H1 (cell line): ENCODE measurements at regions not wholly inside any gene's neighbourhood (a gene's known extent, or its start where the extent isn't known, plus 50 kb on each side); places are given as distances from the start of the nearest gene placed in this dataset.

Source experiments
- CTCF ChIA-PET: fragments of 300-600 bp; sonication (Branson Sonifier 250); formaldehyde crosslinking; loops from one replicate; lab custom pipeline; 2021; ENCODE audit not compliant: partially characterized antibody; lab: Charles Lee
- POLR2A ChIA-PET: fragments of 300-600 bp; sonication (Branson Sonifier 250); formaldehyde crosslinking; loops from one replicate; lab custom pipeline; 2021; ENCODE audit warnings: inconsistent platforms; ENCODE audit not compliant: partially characterized antibody; lab: Charles Lee
- DNase-seq, 2 experiments: peaks; one replicate each; pipeline versions ENCODE4 v3.0.0 to v3.0.0-alpha.2; 2010 to 2022; ENCODE audit warnings: low spot score in 2 of 2, low read depth in 1 of 2, mixed read lengths in 1 of 2
- FAIRE-seq: peaks from 2 replicates; lab custom pipeline; 2011; peaks lifted over from hg19 to GRCh38; lab: Jason Lieb, UNC
- H2AFZ ChIP-seq: 2 replicates; pipeline ENCODE4 v1.8.1; 2012; ENCODE audit warnings: low read length, inconsistent platforms
- H2AK5ac ChIP-seq: 2 replicates; pipeline ENCODE4 v1.6.1; 2013; ENCODE audit warnings: low read depth, low read length
- H2BK120ac ChIP-seq: replicated peaks from 2 replicates; pipeline ENCODE3; 2013; ENCODE audit warnings: low read depth, low read length, inconsistent platforms
- H2BK12ac ChIP-seq: 2 replicates; pipeline ENCODE4 v1.6.1; 2013; ENCODE audit warnings: low read depth, low read length
- H2BK15ac ChIP-seq: 2 replicates; pipeline ENCODE4 v1.6.1; 2013; ENCODE audit warnings: low read length
- H2BK20ac ChIP-seq: 2 replicates; pipeline ENCODE4 v1.6.1; 2013; ENCODE audit warnings: low read length
- H2BK5ac ChIP-seq: 2 replicates; pipeline ENCODE4 v1.6.1; 2013; ENCODE audit warnings: low read depth, low read length
- H3K14ac ChIP-seq: 2 replicates; pipeline ENCODE4 v1.6.1; 2013; ENCODE audit warnings: inconsistent platforms; ENCODE audit not compliant: insufficient read length
- H3K18ac ChIP-seq: 2 replicates; pipeline ENCODE4 v1.6.1; 2013; ENCODE audit warnings: low read length; ENCODE audit errors: extremely low read depth
- H3K23ac ChIP-seq: 2 replicates; pipeline ENCODE4 v1.6.1; 2013; ENCODE audit warnings: inconsistent platforms; ENCODE audit not compliant: insufficient read length
- H3K23me2 ChIP-seq: 2 replicates; pipeline ENCODE4 v1.6.1; 2013; ENCODE audit warnings: low read depth, low read length
- H3K27ac ChIP-seq: 2 replicates; pipeline ENCODE4 v1.6.1; 2011; ENCODE audit warnings: low read depth, low read length, inconsistent platforms
- H3K27me3 ChIP-seq, 4 experiments: replicated peaks in 1 of 4; 1 replicate in 1 of 4; 2 replicates in 3 of 4; pipeline versions ENCODE4 v1.6.1 to v1.8.1; 2011 to 2013; ENCODE audit warnings: low read length in 3 of 4, mild to moderate bottlenecking in 3 of 4, inconsistent platforms in 2 of 4, mixed read lengths in 2 of 4, moderate library complexity in 1 of 4; ENCODE audit not compliant: control insufficient read depth in 3 of 4, insufficient read depth in 3 of 4; ENCODE audit errors: extremely low read depth in 1 of 4
- H3K36me3 ChIP-seq, 4 experiments: 2 replicates each; pipeline versions ENCODE4 v1.6.1 to v1.8.1; 2011 to 2013; ENCODE audit warnings: mild to moderate bottlenecking in 4 of 4, low read length in 3 of 4, moderate library complexity in 2 of 4, control low read depth in 1 of 4, inconsistent platforms in 1 of 4; ENCODE audit not compliant: insufficient read depth in 4 of 4, control insufficient read depth in 2 of 4
- H3K4ac ChIP-seq: replicated peaks from 2 replicates; pipeline ENCODE3; 2013; ENCODE audit warnings: low read length, low read depth, mixed read lengths, inconsistent platforms; ENCODE audit not compliant: insufficient read length
- H3K4me1 ChIP-seq, 4 experiments: replicated peaks in 1 of 4; 1 replicate in 1 of 4; 2 replicates in 3 of 4; pipeline versions ENCODE4 v1.6.1 to v1.8.1; 2011 to 2013; ENCODE audit warnings: low read length in 3 of 4, inconsistent platforms in 2 of 4, mixed read lengths in 1 of 4; ENCODE audit not compliant: insufficient read depth in 4 of 4, control insufficient read depth in 3 of 4
- H3K4me2 ChIP-seq, 2 experiments: 2 replicates each; pipeline versions ENCODE4 v1.6.1 to v1.8.1; 2011 to 2013; ENCODE audit warnings: low read depth in 2 of 2, low read length in 2 of 2, control low read depth in 1 of 2, inconsistent platforms in 1 of 2, mild to moderate bottlenecking in 1 of 2; ENCODE audit not compliant: insufficient read depth in 1 of 2
- H3K4me3 ChIP-seq, 4 experiments: fragments of 200-600, 300-600 bp in 1 of 4; sonication (generic), shearing (Covaris generic), sonication (Bioruptor Twin) in 1 of 4; 2 replicates each; pipeline versions ENCODE4 v1.5.1 to v1.8.1; 2011 to 2016; ENCODE audit warnings: low read length in 4 of 4, low read depth in 3 of 4, control low read depth in 2 of 4, inconsistent platforms in 2 of 4, mild to moderate bottlenecking in 2 of 4, mixed read lengths in 1 of 4, moderate library complexity in 1 of 4; ENCODE audit not compliant: insufficient read depth in 2 of 4; ENCODE audit errors: extremely low read depth in 1 of 4
- H3K56ac ChIP-seq: replicated peaks from 2 replicates; pipeline ENCODE3; 2013; ENCODE audit warnings: low read depth, mild to moderate bottlenecking, mixed read lengths, low read length, inconsistent platforms; ENCODE audit not compliant: insufficient read length
- H3K79me1 ChIP-seq: 2 replicates; pipeline ENCODE4 v1.6.1; 2013; ENCODE audit warnings: low read depth, low read length, control low read depth
- H3K79me2 ChIP-seq, 2 experiments: 2 replicates each; pipeline versions ENCODE4 v1.6.1 to v1.8.1; 2012 to 2013; ENCODE audit warnings: low read length in 2 of 2, mild to moderate bottlenecking in 2 of 2, inconsistent platforms in 1 of 2; ENCODE audit not compliant: insufficient read depth in 2 of 2, control insufficient read depth in 1 of 2
- H3K9ac ChIP-seq, 4 experiments: replicated peaks in 1 of 4; 1 replicate in 1 of 4; 2 replicates in 3 of 4; pipeline versions ENCODE4 v1.6.1 to v1.8.1; 2011 to 2013; ENCODE audit warnings: low read depth in 3 of 4, low read length in 3 of 4, control low read depth in 2 of 4, mild to moderate bottlenecking in 2 of 4, moderate library complexity in 2 of 4, inconsistent platforms in 1 of 4; ENCODE audit errors: extremely low read depth in 1 of 4
- H3K9me3 ChIP-seq, 2 experiments: 2 replicates each; pipeline versions ENCODE4 v1.6.1 to v1.8.1; 2012 to 2013; ENCODE audit warnings: mild to moderate bottlenecking in 2 of 2, moderate library complexity in 2 of 2, control low read depth in 1 of 2, inconsistent platforms in 1 of 2, low read depth in 1 of 2, low read length in 1 of 2, mixed read lengths in 1 of 2; ENCODE audit not compliant: insufficient read depth in 2 of 2
- H4K20me1 ChIP-seq, 2 experiments: replicated peaks in 1 of 2; 2 replicates each; pipeline versions ENCODE3 to v1.8.1; 2011 to 2013; ENCODE audit warnings: inconsistent platforms in 2 of 2, low read length in 2 of 2, mild to moderate bottlenecking in 1 of 2; ENCODE audit not compliant: insufficient read depth in 2 of 2, control insufficient read depth in 1 of 2
- H4K5ac ChIP-seq: 2 replicates; pipeline ENCODE4 v1.6.1; 2013; ENCODE audit warnings: low read length, low read depth, mixed read lengths, inconsistent platforms; ENCODE audit not compliant: insufficient read length
- H4K8ac ChIP-seq: 2 replicates; pipeline ENCODE4 v1.8.0; 2013; ENCODE audit warnings: mild to moderate bottlenecking, moderate library complexity, low read length, inconsistent platforms; ENCODE audit not compliant: insufficient read depth; ENCODE audit errors: extremely low read depth
- H4K91ac ChIP-seq: replicated peaks from 2 replicates; pipeline ENCODE3; 2013; ENCODE audit warnings: low read length, mixed read lengths, inconsistent platforms; ENCODE audit not compliant: insufficient read length
- WGBS, 2 experiments: shearing (Covaris generic) in 1 of 2; methylation state at CpG; one replicate each; pipeline versions ENCODE4 v1.1.6 to v1.1.7; 2013 to 2015; ENCODE audit warnings: low lambda C conversion rate in 2 of 2, mixed read lengths in 2 of 2, inconsistent platforms in 1 of 2, low coverage in 1 of 2, missing lambda C conversion rate in 1 of 2; ENCODE audit not compliant: insufficient replicate concordance in 2 of 2, insufficient coverage in 1 of 2, insufficient read length in 1 of 2; ENCODE audit errors: extremely low coverage in 1 of 2, missing lambda C conversion rate in 1 of 2; 5-methylcytosine and 5-hydroxymethylcytosine counted together

- ChIA-PET CTCF (interaction anchor here (1.2 to 1.3 kb wide), 2 partner anchors 15 to 17 kb away, joined by 3 to 5 read pairs; no protein-coding TSS in a partner anchor), POLR2A (no interaction called here)
- H3K27ac ChIP-seq = no peak overlapping the region
- H3K56ac ChIP-seq = no peak overlapping the region
- no peaks in the 10 kb centered on the region for H3K79me2 ChIP-seq
- no peak overlapping the region for H3K4ac ChIP-seq
- no peak overlapping the region for H3K18ac ChIP-seq
- DNase-seq (no peak), FAIRE-seq (no peak)
- no peaks in the 10 kb centered on the region for H4K20me1 ChIP-seq
- no peak overlapping the region for H3K14ac ChIP-seq
- no peak overlapping the region for H3K9ac ChIP-seq
- no peaks in the 10 kb centered on the region for H3K23me2 ChIP-seq
- H2AFZ ChIP-seq = no peak overlapping the region
- WGBS, 2 experiments = 85% methylated on average over 7 of the region's 7 CpGs; no CpG with 5 or more reads in 1 of the 2 experiments
- no peak overlapping the region for H2AK5ac ChIP-seq
- no peak overlapping the region for H2BK5ac ChIP-seq
- H3K4me2 ChIP-seq = no peak overlapping the region
- H4K91ac ChIP-seq = no peak overlapping the region
- no peaks in the 10 kb centered on the region for H3K79me1 ChIP-seq
- no peak overlapping the region for H3K4me3 ChIP-seq
- no peaks in the 10 kb centered on the region for H3K27me3 ChIP-seq
- H3K4me1 ChIP-seq = no peaks in the 10 kb centered on the region
- H3K23ac ChIP-seq = no peak overlapping the region
- no peak overlapping the region for H4K8ac ChIP-seq
- no peak overlapping the region for H2BK12ac ChIP-seq
- no peak overlapping the region for H4K5ac ChIP-seq
- H2BK15ac ChIP-seq = no peak overlapping the region
- no peak overlapping the region for H2BK120ac ChIP-seq
- no peaks in the 10 kb centered on the region for H3K36me3 ChIP-seq
- H2BK20ac ChIP-seq = no peak overlapping the region
- no peaks in the 10 kb centered on the region for H3K9me3 ChIP-seq
These were observed 271.1 kb upstream of the G2E3 start for GRCh38 chr14:30287579-30288445.
